Right cardiac atrium (tissue), 5 donors: ENCODE measurements at regions not wholly inside any gene's neighbourhood (a gene's known extent, or its start where the extent isn't known, plus 50 kb on each side); places are given as distances from the start of the nearest gene placed in this dataset.
A peak's percentile ranks its signal among the peaks of the same experiment; 100 is the strongest.
"Not testable (repeated sequence)": the region's sequence is repeated elsewhere in the genome, so short reads cannot be mapped to it uniquely, and the experiment has no call there.

Source experiments
- ATAC-seq, 2 donors: fragments of 200-7000 bp; cut with Tn5 transposase; one replicate each; pipeline versions ENCODE4 v1.8.0 to v1.9.1; 2020; ENCODE audit warnings: moderate library complexity in 2 of 2, mild to moderate bottlenecking in 1 of 2
- DNase-seq, 3 donors: peaks; one replicate each; pipeline ENCODE4 v3.0.0-alpha.2; 2020
- H3K27ac ChIP-seq: one replicate; pipeline ENCODE4 v1.5.1; 2013; ENCODE audit warnings: mild to moderate bottlenecking, low read length, control low read depth, moderate library complexity
- H3K27me3 ChIP-seq: one replicate; pipeline ENCODE4 v1.6.1; 2013; ENCODE audit not compliant: control insufficient read depth, insufficient read depth
- H3K4me1 ChIP-seq: one replicate; pipeline ENCODE4 v1.6.1; 2013; ENCODE audit warnings: low read length; ENCODE audit not compliant: control insufficient read depth, insufficient read depth
- H3K4me3 ChIP-seq: one replicate; pipeline ENCODE4 v1.5.1; 2013; ENCODE audit warnings: low read length, control low read depth
- H3K9me3 ChIP-seq: one replicate; pipeline ENCODE4 v1.6.1; 2013; ENCODE audit warnings: low read length; ENCODE audit not compliant: control insufficient read depth
- WGBS: extraction: QIAGEN DNeasy Blood & Tissue Kit; methylation state at CpG from one replicate; pipeline ENCODE4 v1.1.7; 2013; 5-methylcytosine and 5-hydroxymethylcytosine counted together
- intact Hi-C, 4 donors: fragments of 100-400 bp; cut with DNase I; formaldehyde crosslinking; loops; one replicate each; pipeline versions ENCODE4 v1.11.0 to v1.14.0; 2022 to 2023
- donor health status: healthy with polysubstance abuse.
- donor health status: DM: no; HTN: yes; CAD: no.
- donor health status: DM: no; HTN: no; CAD: no.
- donor health status: DM: no; HTN: yes; CAD: no; lungs with severe emphysema.
- donor health status: DM: yes; HTN: yes; CAD: no.

DNA sequence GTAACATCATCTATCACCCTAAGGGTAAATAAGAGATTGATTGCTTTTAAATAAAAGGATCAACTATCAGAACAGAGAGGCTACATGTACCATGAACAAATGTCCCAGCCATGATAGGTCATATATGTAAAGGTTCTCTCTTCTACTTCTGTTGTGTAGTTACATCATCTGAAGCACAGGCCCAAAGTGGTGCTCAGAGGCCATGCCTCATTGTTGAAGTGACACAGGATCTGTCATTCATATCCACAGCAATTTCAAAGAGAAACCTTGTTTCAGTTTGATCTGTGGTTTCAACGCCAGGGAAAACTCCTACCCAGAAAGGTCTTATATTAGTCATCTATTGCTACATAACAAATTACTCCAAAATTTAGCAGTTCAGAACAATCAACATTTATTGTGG is 269.2 kb upstream of the MAOA start:
- H3K27ac ChIP-seq: no peak overlapping the region
- 88% methylated on average over 1 of the region's 1 CpG for WGBS
- ATAC-seq: no peak
- no peak overlapping the region for H3K4me3 ChIP-seq
- H3K27me3 ChIP-seq: no peaks in the 10 kb centered on the region
- no peaks in the 10 kb centered on the region for H3K9me3 ChIP-seq
- H3K4me1 ChIP-seq: no peaks in the 10 kb centered on the region
- DNase-seq: no peak
- intact Hi-C loops: no loop called here

DNA sequence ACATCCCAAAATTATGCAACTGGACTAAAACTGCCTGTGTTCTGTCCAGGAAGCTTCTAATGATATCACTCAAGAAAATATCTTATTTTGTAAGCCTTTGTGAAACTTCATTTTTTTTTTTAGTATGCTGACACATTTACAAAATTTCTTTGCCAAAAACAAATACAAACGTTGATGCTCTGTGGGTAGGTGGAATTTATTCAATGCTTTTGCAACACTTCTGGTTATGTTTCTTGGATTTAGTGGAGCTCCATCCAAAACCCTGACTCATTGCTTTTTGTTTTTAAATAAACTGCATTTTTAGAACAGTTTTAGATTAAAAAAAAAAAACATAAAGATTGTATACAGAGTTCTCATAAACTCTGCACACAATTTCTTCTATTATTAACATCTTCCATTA is 250.9 kb upstream of the MAOA start:
- intact Hi-C loops: no loop called here
- H3K27ac ChIP-seq: no peak overlapping the region
- no peaks in the 10 kb centered on the region for H3K27me3 ChIP-seq
- no peak overlapping the region for H3K4me3 ChIP-seq
- 29% methylated on average over 1 of the region's 1 CpG for WGBS
- H3K9me3 ChIP-seq: no peaks in the 10 kb centered on the region
- no peak for DNase-seq
- no peak for ATAC-seq
- no peaks in the 10 kb centered on the region for H3K4me1 ChIP-seq

DNA sequence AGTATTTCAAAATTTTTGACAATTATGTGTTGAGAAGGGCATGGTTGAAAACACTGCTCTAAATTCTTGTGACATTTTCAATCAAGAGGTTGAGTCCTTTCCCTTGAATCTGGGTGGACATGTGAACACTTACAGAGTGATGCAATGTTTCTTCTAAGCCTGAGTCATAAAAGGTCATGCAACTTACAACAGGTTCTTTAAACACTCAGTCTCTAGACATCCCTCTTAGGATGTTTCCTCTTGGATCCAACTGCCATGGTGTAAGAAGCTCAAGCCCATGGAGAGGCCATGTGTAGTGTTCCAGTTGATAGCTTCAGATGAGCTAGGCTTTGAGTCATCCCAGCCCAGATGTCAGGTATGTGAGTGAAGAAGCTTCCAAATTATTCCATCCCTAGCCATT is 232.2 kb upstream of the MAOA start:
- Histone ChIP-seq H3K27ac (no peak overlapping the region), H3K9me3 (no peaks in the 10 kb centered on the region), H3K27me3 (no peaks in the 10 kb centered on the region), H3K4me1 (no peaks in the 10 kb centered on the region), H3K4me3 (no peak overlapping the region)
- intact Hi-C loops: no loop called here
- ATAC-seq (no peak), DNase-seq (no peak)

DNA sequence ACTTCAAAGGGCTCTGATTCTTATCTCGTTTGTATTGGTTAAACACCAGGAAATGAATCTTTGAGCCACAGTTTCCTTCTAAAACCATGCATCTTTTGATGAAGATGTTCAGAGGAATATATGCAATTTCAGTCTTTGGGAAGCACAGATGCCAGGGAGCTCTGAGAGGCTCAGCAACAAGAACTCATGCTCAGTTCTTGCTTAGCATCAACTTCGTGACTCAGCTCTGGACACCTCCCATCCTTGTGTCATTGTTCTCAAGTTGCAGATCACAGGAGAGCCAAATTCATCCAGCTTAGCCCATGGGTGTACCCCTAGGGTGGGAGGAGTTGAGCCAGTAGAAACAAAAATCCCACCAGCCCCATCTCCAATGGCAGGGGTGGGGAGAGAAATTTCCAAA is 219.6 kb upstream of the MAOA start:
- Histone ChIP-seq H3K4me1 (no peaks in the 10 kb centered on the region), H3K27ac (no peak overlapping the region), H3K9me3 (no peaks in the 10 kb centered on the region), H3K27me3 (no peaks in the 10 kb centered on the region), H3K4me3 (no peak overlapping the region)
- 54% methylated on average over 2 of the region's 2 CpGs for WGBS
- DNase-seq (no peak), ATAC-seq (no peak)
- intact Hi-C loops: no loop called here

DNA sequence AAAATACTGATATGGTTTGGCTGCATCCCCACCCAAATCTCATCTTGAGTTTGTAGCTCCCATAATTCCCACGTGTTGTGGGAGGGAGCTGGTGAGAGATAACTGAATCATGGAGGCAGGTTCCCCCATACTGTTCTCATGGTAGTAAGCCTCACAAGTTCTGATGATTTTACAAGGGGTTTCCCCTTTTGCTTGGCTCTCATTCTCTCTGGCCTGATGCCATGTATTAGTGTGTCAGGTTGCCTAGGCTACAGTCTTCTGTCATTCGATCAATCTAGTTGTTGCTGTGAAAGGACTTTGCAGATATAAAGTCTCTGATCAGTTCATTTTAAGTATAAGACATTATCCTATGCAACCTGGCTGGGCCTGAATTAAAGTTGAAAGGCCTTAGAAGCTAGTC is 209.3 kb upstream of the MAOA start:
- intact Hi-C loops: no loop called here
- 47% methylated on average over 2 of the region's 2 CpGs for WGBS
- ATAC-seq (no peak), DNase-seq (no peak)
- Histone ChIP-seq H3K9me3 (no peaks in the 10 kb centered on the region), H3K4me3 (no peak overlapping the region), H3K27ac (no peak overlapping the region), H3K4me1 (no peaks in the 10 kb centered on the region), H3K27me3 (no peaks in the 10 kb centered on the region)

DNA sequence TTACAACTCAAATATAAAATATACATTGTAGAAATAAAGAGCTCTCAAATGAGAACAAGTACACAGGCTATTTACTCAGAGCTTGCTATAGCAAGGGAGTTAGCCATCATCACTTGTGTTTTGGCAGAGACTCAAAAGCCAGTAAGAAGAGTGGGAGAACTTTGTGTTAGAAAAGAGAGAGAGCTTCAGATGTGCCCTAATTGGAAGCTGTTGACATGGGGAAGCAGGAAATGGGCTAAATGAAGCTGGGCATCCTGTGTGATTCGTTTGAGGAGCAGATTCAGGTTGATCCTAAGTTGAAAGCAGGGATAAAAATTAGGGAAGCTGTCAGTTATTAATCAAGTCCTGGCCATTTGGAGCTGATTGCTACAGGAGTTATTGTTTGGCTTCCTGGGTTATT is 207.4 kb upstream of the MAOA start:
- WGBS: 24% methylated on average over 1 of the region's 1 CpG
- DNase-seq (no peak), ATAC-seq (no peak)
- no peaks in the 10 kb centered on the region for H3K27me3 ChIP-seq
- H3K9me3 ChIP-seq: no peaks in the 10 kb centered on the region
- intact Hi-C loops: no loop called here
- H3K27ac ChIP-seq: no peak overlapping the region
- H3K4me3 ChIP-seq: no peak overlapping the region
- H3K4me1 ChIP-seq: no peaks in the 10 kb centered on the region

DNA sequence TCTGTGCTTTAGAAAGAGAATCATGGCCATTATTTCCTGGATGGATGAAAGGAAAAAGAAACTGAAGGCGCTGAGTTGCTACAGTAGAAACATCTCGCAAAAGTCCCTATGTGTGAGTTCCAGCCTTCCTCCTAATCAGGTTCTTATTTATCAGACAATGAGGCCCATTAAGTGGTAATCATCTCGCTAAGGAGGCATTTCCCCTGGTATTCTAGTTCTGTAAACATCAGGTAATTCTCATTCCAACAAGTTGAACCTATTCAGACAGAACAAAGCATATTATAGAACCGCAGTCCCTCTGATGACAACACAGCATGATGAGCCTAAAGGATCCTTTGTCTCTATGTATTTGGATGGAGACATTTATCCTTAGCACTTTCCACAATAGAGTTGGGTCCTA is 205.7 kb upstream of the MAOA start:
- intact Hi-C loops: no loop called here
- Histone ChIP-seq H3K27me3 (no peaks in the 10 kb centered on the region), H3K9me3 (no peaks in the 10 kb centered on the region), H3K4me1 (no peaks in the 10 kb centered on the region), H3K27ac (no peak overlapping the region), H3K4me3 (no peak overlapping the region)
- WGBS: 66% methylated on average over 4 of the region's 4 CpGs
- DNase-seq (no peak), ATAC-seq (no peak)

DNA sequence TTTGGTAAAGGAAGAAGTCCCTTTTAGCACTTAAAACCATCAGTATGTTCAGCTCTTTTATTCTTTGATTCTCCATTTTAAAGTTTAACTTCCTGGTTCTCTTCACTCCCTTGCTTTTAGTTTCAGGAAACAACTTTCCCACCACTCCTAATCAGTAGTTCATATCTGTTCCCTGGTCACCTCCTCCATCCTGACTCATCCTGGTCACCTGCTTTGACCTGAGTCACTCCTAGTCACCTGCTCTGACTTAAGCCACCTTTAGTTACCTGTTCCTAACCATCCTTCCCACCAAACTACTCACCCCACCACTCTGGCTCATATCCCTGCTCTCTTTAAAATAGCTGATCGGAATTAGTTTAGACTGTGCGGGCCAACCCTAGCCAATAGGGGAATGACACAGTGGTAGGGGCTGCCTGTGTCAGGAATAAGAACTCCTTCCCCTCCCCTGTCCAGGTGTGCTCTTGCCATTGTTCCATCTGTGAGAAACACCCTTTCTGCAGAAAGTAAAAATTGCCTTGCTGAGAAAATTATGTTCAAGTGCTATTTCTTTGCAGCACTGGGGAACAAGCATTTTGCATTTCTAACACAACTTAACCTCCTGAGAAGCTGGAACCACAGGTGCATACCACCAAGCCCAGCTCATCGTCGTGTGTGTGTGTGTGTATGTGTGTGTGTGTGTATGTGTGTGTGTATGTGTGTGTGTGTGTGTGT is 204.0 kb upstream of the MAOA start:
- intact Hi-C loops, H3K9me3 ChIP-seq, ATAC-seq, DNase-seq, H3K27ac ChIP-seq, H3K4me3 ChIP-seq, H3K27me3 ChIP-seq, H3K4me1 ChIP-seq: not testable (repeated sequence)
- 92% methylated on average over 4 of the region's 4 CpGs for WGBS

DNA sequence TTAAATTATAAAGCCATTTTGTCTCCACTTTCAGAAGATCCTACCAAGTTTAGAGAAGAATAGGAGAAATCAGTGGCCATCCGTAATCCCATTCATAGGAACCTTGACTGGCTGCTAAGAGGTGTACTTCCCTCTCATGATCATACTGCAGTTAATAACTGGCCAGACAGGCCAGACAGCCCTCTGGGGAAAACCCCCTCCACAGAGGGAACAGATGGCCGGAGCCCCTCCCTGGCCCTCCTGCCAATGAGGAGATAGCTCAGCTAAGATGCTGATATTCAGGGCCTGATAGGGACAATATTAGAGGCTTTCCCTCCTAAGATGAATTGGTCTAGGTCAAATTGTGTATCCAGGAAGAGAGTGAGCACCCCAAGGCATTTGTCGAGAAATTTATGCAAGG is 200.0 kb upstream of the MAOA start:
- Histone ChIP-seq H3K9me3 (no peaks in the 10 kb centered on the region), H3K27ac (no peak overlapping the region), H3K4me1 (no peaks in the 10 kb centered on the region), H3K4me3 (no peak overlapping the region), H3K27me3 (no peaks in the 10 kb centered on the region)
- ATAC-seq: no peak
- intact Hi-C loops: no loop called here
- DNase-seq: no peak
- 80% methylated on average over 3 of the region's 3 CpGs for WGBS

DNA sequence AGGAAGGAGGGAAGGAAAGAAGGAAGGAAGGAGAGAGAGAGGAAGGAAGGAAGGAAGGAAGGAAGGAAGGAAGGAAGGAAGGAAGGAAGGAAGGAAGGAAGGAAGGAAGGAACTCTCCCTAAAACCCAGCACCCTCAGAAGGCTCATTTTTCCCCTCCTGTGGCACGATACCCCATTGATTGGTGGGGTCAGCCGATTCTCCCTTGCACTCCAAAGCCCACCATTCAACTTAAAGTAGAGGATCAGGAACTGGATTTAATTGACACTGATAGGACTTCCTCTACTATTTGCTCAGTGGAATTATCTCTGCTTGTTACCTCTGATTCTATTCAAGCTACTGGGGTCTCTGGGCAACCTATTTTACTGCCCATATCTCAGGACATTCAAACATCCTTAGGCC is 199.2 kb upstream of the MAOA start:
- H3K27me3 ChIP-seq: no peaks in the 10 kb centered on the region
- no peak overlapping the region for H3K27ac ChIP-seq
- no peak overlapping the region for H3K4me3 ChIP-seq
- no peaks in the 10 kb centered on the region for H3K4me1 ChIP-seq
- H3K9me3 ChIP-seq: no peaks in the 10 kb centered on the region
- WGBS: 94% methylated on average over 2 of the region's 2 CpGs
- intact Hi-C loops: no loop called here
- ATAC-seq (no peak), DNase-seq (no peak)

DNA sequence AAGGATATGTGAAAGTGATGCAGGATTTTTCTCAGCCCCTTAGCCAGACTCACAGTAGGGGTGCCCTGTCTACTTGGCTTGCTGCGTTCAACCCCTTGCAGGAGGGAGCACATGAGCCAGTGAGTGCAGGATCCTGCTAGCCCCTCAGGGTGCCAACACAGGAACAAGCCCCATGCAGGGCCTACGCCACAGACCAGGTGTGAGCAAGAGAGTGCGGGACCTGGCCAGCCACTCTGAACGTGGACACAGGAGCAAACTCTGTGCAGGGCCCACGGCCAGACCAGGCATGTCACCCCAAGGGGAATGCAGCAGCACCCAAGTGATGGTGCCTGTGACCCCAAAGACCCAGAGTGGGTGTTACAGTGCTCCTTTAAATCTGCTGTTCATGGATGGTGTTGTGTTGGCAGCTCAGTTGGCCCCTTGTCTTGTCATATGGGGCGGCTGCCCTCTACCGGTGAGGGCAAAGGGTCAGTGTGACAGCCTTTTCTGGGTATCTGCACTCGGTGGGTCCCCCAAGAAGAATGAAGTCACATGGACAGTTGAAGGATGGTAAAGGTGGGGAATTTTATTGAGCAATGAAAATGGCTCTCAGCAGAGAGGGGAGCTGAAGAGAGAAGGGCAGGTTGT is 188.4 kb upstream of the MAOA start:
- WGBS: 80% methylated on average over 8 of the region's 8 CpGs
- DNase-seq: peak in 1 of 3 donors; percentile 41
- H3K27me3 ChIP-seq: no peaks in the 10 kb centered on the region
- ATAC-seq: no peak
- no peaks in the 10 kb centered on the region for H3K4me1 ChIP-seq
- intact Hi-C loops: no loop called here
- no peaks in the 10 kb centered on the region for H3K9me3 ChIP-seq
- H3K27ac ChIP-seq: no peak overlapping the region
- H3K4me3 ChIP-seq: no peak overlapping the region
